GM19395 (cell line): ENCODE measurements at regions not wholly inside any gene's neighbourhood (a gene's known extent, or its start where the extent isn't known, plus 50 kb on each side); places are given as distances from the start of the nearest gene placed in this dataset.
"Not testable (repeated sequence)": the region's sequence is repeated elsewhere in the genome, so short reads cannot be mapped to it uniquely, and the experiment has no call there.

Experiments
- ATAC-seq: cut with Tn5 transposase; IDR thresholded peaks from one replicate; pipeline ENCODE4 v1.9.1; 2021; ENCODE audit warnings: mild to moderate bottlenecking, moderate library complexity; ENCODE audit not compliant: unreplicated experiment

- ATAC-seq: no peak
These were observed 372.8 kb upstream of the RND3 start for GRCh38 chr2:150860301-150860700.

- ATAC-seq: no peak
These were observed 372.4 kb upstream of the RND3 start for GRCh38 chr2:150859877-150860276.

GRCh38 chr2:150859162-150859561 is 371.7 kb upstream of the RND3 start:
- no peak for ATAC-seq

DNA sequence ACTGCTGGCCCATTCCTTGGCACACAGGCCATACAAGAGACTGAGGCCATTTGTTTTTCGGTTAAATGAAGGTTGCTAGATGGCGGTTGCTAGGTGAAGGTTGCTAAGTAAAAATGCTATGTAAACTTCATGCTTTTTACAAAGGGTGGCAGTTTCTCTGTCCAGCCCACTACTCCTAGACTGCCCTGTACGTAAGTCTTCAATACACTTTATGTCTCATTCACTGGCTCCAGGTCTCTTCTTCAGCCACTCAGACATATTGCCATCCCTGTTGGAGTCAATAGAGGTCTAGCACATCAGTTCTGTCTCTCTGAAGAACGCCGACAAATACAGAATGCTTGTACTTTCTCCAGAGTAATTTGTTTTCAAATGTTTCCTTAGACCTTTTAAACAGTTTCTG is 370.9 kb upstream of the RND3 start:
- no peak for ATAC-seq

DNA sequence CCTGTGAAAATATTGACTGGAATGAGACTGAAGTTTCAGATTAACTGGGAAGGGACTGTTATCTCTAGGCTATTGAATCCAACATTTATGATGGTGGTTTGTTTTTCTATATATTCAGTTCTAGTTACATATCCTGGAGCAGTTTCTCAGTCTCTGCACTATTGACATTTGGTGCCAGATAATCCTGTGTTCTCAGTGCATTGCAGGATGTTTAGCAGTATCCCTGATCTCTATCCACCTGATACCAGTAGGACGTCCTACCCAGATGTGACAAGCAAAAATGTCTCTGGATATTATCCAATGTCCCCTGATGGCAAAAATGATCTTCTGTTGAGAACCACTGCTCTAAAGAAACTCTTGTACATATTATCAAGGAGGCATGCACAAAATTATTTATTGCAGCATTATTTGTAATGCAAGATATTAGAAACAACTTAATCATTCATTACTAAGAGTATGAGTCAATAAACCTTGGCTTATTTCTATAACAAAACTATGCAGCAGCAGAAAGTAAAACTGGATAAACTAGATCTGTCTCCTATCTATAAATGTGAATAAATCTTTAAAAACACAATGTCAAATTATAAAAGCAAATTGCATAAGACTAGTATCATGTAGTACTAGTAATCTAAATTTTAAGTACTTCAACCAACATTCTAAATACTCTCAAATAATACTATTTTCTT is 369.3 kb upstream of the RND3 start:
- no peak for ATAC-seq

- no peak for ATAC-seq
These were observed 365.8 kb upstream of the RND3 start for GRCh38 chr2:150853263-150853662.

GRCh38 chr2:150850641-150851040 is 363.2 kb upstream of the RND3 start:
- no peak for ATAC-seq

GRCh38 chr2:150847578-150847977 is 360.1 kb upstream of the RND3 start:
- ATAC-seq: no peak

DNA sequence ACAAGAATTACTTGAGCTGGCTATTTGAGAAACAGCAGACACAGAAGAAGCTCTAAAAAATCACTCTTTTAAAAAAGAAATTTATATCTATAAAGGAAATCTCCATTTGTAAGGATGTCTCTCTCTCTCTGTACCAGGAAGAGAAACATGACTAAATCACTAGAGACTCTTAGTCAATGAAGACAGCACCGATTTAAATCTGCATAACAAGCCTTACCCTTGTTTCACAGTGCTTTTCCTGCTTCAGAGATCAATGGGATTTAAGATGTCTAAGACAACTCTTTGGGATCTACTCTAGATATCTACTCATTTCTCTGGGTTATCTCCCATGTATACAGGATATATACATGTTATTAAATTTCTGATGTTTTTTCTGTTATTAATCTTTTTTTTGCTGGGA is 359.2 kb upstream of the RND3 start:
- no peak for ATAC-seq

DNA sequence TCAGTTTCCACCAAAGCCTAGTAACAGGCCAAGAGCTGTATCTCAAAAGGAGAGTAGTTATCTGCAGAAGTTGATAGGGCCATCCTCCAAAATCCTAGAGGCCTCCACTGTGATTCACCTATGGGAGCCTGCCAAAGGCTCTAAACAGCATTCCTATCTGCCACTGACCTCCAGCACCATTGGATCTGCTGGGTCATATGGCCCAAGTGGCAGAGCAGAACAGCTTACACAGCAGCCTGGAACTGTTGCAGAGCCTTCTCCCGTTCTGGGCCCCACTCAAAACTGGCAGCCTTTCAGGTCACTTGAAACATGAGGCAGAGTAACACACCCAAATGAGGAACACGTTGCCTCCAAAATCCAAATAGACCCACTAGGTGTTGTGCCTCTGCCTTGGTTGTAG is 345.2 kb upstream of the RND3 start:
- no peak for ATAC-seq

- no peak for ATAC-seq
These were observed 336.7 kb upstream of the RND3 start for GRCh38 chr2:150824118-150824517.

DNA sequence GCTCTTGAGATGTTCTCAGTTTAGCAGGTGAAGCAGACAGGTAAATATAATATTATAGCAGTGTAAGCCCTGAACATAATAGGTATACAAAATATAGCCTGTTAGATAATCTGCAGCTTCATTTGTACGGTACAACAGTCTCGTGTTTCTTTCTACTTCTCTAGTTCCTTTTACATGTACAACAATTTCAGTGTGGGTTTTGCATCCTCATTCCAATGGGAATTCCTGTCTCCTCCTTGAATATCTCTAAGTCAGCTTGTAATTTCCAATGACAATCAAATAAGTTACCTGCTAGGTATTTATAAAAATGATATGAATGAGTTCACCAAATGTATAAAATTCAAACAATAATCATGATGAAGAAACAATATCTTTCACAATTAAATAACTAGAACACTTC is 330.0 kb upstream of the RND3 start:
- no peak for ATAC-seq

DNA sequence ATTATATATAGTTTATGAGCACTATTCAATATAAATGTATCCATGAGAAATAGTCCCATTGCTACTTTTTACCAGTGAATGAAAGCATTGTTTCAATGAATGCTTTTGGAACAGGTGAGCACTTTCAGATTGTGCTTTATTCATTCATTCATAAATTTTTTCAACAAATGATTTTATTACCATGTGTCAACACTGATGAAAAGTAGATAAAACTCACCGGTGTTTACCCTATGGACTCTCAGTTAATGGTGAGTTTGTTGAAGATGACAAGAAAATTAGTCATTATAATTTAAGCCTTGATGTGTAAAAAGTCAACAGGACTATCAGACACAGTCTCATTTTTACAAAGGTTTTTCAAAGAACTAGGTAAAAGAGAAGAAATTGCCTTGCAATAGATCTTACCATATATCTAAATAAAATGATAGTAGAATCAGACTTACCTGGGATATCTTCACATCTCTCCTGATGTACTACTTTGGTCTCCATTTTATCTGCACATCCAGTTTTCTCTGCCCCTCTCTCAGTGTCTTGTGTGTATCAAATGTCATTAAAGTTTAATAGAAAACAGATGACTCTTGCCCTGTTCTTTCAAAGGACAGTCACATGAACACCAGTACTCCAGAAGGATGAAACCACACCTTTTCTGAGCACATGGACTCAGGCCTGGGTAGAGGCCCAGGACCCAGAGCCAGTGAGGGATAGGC is 325.3 kb upstream of the RND3 start:
- ATAC-seq: no peak

DNA sequence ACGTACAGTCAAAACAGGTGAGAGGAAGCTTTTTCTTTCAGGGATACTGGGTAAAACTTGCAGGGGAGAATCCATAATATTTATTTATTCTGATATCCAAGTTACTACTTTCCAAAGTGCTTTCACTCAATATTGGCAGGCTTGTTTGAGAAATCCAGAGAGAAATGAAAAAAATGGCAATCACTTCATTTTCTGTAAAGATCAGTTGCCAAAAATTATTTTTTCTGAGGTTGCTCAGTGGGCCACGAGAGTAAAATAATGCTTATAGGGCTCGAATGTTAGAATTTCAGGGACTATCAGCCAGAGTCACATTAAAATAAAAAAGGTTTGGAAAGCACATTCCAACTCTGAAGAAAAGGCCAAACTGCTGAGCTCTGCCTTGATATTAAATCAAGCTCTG is 324.6 kb upstream of the RND3 start:
- no peak for ATAC-seq

- no peak for ATAC-seq
These were observed 323.9 kb upstream of the RND3 start for GRCh38 chr2:150811259-150811855.

DNA sequence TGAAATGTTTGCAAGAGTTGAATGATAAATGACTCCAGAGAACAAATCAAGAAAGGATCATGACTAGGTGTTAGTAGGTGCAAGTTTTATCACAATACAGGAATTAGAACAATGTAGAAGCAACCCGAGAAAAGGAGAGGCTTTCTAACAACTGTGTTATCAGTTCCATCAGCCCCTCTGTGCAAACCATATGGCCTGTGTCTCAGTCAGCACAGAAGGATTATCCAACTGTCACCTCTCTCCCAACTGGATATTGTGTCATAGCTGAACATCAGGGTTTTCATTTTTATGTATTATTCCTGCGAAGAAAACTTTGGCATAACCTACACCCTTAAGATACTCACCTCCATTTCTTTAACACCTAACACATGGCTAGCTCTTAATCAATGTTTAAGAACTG is 321.6 kb upstream of the RND3 start:
- ATAC-seq: no peak

GRCh38 chr2:150806336-150806735 is 318.9 kb upstream of the RND3 start:
- ATAC-seq: no peak

DNA sequence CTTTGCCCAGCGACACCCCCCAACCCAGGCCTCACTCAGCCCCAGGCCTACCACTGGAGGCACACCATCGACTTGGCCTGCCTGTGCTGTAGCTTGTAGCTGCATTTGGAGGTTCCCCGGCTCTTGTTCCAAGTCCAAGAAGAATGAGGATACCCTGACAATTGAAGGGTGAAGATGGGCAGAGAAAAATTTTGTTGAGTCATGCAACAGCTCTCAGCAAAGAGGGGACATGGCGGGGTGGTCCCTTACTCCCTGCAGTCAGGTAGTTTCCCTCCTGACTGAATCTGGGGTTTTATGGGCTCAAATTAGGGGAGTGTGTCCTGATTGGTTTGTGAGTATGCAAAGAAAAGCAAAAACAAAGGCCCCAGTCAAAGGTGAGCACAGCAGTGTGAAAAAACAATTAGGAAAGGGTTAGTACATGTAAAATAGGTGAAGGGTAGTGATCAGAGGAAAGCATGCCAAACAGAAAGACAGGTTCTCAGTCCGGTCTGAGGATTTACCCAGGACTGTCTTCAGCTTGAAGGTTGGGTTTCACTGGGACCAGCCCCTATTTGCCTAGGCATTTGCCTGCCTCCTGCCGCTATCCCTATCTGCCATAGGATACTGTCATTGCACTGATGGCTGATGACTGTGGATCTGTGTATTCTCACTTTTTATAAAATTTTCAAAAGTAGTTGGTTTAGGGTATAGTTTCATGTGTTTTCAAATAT is 316.4 kb upstream of the RND3 start:
- no peak for ATAC-seq

DNA sequence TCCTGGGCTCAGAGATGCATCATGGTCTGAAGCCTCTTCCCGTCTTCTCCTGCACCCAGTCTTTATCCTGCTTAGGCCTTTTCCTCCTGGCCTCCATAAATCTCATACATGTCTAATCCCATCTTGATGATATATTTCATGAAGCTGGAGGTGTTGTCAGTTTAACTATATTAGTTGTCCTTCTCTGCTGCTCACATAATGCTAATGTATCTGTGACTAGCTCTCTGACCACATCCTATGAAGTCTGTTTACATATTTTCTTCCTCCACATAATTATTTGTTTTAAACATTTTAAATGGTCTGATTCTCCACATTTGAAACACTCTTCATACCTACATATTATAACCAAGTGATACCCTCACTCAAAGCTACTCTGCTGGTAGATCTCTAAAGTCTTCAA is 315.2 kb upstream of the RND3 start:
- no peak for ATAC-seq

GRCh38 chr2:150796236-150796635 is 308.8 kb upstream of the RND3 start:
- ATAC-seq: not testable (repeated sequence)

DNA sequence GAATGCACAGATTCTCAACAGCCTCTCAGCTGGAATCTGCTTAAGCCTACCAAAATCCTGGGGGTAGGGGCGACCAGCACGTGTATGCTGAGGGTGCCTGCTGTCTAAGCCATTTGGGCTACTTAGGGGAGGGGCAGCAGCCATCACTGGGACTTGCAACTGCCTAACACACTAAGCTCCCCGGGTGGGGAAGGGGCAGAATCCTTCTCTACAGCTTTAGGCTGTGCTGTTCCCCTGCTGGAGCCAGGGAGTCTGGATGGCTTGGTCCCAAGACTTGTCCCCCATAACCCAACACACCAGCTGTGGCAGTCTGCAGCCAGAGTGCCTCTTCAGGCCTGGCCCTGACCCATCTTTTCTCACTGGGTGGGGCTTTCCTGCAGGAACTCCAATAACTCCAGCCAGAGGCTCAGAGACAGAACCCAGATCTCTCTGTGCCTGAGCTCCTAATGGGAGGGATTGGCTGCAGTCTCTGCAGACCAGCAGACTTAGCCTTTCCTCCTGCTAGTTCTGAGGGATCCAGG is 305.4 kb upstream of the RND3 start:
- ATAC-seq: no peak

DNA sequence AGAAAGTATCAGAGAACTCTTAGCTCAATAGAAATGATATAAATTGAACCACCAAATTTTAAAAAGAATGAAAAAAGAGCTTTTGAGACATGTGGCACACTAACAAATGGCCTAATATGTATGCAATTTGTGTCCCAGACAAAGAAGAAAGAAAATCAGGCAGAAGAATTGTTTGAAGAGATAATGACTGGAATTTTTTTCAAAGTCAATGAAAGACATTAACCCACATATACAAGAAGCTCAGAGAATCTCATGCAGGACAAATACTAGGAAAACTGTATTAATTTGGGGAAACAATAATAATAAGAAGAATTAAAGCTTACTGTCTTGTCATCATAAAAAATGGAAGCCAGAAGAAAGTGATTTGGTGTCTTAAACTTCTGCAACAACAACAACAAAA is 304.1 kb upstream of the RND3 start:
- ATAC-seq: no peak
